GM19328 (cell line): ENCODE measurements at regions not wholly inside any gene's neighbourhood (a gene's known extent, or its start where the extent isn't known, plus 50 kb on each side); places are given as distances from the start of the nearest gene placed in this dataset.

Experiments
- ATAC-seq: cut with Tn5 transposase; IDR thresholded peaks from one replicate; pipeline ENCODE4 v1.9.1; 2021; ENCODE audit warnings: mild to moderate bottlenecking, moderate library complexity; ENCODE audit not compliant: unreplicated experiment

- ATAC-seq, result no peak
Measured at GRCh38 chr15:62809968-62810260, 232.6 kb upstream of the TPM1 start.

DNA sequence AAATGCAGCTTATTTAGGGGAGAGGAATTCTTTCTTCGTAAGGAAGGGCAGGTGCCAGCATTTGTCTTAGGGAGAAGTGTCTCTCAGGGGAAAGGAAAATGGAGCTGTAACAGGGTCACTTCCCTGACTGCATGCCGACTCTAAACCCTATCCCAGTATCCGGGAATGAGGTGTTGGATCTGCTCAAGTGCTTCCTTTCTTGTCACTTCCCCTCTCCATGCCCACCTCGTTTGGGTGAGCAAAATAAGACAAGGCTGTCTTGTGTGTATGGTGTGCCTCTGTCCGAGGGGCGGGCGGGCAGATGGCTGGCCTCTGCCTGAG lies 230.1 kb upstream of the TPM1 start:
- no peak for ATAC-seq

GRCh38 chr15:62816342-62817069 lies 226.0 kb upstream of the TPM1 start:
- no peak for ATAC-seq

DNA sequence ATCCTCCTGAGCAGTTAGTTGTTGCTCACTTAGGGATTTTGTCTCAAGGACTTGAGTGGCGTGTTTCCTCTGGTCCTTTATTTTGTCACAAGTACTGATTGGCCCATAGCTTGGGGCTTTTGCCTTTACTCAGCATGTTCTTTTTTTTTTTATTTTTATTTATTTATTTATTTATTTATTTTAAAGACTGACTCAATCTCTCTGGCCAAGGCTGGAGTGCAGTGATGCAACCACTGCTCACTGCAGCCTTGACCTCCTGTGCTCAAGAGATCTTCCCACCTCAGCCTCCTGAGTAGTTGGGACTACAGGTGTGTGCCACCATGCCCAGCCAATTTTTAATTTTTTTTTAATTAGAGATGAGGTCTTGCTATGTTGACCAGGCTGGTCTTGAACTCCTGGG lies 223.9 kb upstream of the TPM1 start:
- no peak for ATAC-seq

GRCh38 chr15:62821384-62822131 lies 221.0 kb upstream of the TPM1 start:
- no peak for ATAC-seq

GRCh38 chr15:62822228-62822627 lies 220.3 kb upstream of the TPM1 start:
- ATAC-seq, result no peak

DNA sequence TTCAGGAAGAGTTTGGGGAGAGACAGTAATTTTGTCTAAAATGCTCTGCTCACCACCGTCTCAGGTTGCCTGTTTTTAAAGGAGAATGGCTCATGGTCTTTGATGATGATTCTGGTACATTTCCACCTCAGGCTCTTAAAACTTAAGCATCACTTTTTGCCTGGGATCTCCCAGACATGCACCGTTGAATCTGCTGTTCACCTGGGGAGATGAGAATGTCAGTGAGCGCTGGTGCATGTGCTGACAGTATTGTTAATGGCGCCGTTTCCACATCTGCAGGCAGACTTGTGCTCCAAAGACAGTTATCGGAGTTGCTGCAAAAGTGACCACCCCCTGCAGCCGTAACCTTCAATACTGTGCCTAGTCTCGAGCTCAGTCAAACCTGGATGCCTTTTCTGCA lies 219.0 kb upstream of the TPM1 start:
- ATAC-seq, result no peak

DNA sequence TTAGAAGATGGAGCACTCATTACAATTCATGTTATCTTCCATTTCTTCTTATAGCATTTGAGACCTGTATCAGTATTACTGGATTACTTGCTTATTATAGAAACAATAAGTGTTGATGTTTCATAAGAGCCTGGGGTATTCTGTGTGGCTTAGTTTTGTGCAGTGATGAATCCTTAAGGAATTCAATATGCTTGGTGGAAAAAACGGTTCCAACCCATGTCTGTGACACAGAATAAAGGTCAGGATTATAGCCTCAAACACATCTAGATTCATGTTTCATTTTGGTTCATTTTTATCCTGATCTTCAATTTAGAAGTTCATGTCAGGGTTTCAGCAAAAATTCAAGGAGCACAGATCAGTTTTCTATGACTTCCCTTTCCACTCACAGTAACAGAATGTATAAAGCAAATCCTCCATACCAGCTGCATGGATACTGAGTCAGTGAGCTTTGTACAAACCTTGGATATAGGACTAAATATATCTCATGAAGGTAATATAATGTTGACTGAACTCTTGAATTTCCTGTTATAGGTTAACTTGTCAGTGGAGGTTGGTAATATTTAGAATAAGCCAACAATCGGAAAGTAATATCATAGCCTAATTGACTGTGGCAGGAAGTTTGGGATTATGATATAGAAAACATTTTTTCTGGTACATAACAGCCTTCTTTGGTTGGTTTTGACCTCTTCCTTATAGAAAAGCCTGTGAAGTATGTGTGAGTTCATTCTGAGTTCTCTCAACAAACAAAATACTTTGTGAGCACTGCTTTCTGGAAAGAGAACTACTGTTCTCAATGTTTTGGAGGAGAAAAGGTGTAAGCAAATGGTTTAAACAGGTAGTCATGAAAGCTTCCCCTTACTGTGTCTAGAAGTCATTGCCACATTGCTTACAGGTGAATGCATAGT lies 218.2 kb upstream of the TPM1 start:
- ATAC-seq, result no peak

DNA sequence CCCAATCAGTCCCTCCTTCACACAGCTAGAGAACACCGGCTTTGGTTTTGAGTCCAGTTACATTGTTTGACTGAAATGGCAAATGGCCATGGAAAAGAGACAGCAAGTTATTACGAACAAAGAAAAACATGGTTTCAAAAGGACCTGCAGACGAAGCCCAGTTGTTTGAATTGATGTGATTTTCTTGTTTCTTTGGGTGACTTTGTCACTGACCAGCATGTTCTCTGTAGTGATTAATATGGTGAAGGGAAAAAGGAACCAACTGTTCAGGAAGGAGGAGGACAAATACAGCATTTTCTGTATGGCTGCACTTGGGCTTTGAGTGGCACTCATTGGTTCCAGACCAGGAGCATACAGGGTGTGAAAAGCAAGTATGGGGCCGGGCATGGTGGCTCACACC lies 217.4 kb upstream of the TPM1 start:
- no peak for ATAC-seq

DNA sequence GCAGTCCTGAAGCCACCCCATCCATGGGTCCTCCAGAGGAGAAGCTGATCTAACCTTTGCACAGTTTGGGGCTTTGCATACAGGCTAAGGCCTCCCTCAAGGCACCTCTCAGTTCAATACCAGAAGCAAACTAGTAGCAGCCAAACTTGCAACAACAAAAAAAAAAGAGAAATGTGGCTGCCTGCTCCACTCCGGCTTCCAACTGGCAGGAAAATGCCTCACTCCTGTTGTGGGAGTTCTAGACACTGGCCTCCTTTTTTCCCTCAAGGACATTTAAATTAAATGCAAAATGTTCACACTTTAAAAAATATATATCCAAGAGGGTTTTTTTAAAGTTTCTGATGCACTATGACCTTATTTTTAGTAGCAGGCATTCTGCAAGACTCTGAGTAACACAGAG lies 216.0 kb upstream of the TPM1 start:
- no peak for ATAC-seq

GRCh38 chr15:62828364-62828763 lies 214.2 kb upstream of the TPM1 start:
- ATAC-seq, result no peak

DNA sequence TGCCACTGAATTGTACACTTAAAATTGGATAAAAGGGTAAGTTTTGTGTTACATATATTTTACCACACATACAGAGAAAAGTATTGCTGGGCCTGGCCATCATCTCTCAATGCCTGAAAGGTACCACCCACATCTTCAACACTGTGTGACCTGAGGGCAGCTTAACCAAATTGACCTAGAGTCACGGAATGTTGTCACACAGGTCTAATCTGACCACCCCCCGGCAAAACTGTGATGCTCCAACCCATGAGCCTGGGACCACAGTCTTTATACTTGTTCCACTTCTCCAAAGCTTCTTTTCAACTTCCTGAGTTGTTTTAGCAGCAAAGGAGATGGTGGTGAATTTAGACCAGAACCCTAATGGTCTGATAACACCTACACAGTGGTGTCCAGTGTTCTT lies 210.3 kb upstream of the TPM1 start:
- no peak for ATAC-seq

- ATAC-seq, result no peak
Measured at GRCh38 chr15:62833646-62834045, 208.9 kb upstream of the TPM1 start.

GRCh38 chr15:62834686-62835329 lies 207.7 kb upstream of the TPM1 start:
- no peak for ATAC-seq

- no peak for ATAC-seq
Measured at GRCh38 chr15:62835351-62835750, 207.2 kb upstream of the TPM1 start.

GRCh38 chr15:62835762-62836161 lies 206.8 kb upstream of the TPM1 start:
- ATAC-seq, result no peak

DNA sequence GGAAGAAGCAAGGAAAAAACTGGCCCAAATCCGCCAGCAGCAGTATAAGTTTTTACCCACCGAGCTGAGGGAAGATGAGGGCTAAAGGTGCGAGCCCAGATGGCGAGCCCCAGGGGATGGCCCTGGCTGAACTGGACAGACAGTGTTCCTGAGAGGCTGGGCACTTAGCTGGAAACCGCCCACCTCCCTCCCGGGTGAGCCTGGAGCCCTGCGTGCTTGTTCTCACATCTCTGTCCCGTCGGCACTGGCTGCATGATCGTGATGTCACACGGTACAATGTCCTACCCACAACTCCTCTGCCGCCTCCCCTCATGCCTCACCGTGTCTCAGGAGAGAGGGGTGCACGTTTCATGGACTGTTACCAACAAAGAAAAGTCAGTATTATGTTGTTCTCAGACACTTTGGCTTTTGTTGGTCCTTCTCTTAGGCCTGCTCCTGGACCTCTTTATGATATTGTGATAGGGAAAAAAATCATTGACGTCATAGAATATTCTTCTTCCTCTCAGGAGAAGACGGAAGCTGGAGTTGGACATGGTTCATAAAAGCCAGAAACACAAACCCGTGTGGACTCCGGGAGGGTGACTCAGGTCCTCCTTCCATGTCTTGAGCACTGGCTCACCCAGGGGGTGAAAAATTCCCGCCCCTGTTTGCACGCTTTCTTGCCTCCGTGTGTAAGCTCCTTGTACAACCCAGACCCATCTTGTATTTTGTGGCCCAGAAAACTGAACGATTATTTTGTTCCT lies 201.8 kb upstream of the TPM1 start:
- ATAC-seq, result no peak

- ATAC-seq, result no peak
Measured at GRCh38 chr15:62841269-62841628, 201.3 kb upstream of the TPM1 start.

DNA sequence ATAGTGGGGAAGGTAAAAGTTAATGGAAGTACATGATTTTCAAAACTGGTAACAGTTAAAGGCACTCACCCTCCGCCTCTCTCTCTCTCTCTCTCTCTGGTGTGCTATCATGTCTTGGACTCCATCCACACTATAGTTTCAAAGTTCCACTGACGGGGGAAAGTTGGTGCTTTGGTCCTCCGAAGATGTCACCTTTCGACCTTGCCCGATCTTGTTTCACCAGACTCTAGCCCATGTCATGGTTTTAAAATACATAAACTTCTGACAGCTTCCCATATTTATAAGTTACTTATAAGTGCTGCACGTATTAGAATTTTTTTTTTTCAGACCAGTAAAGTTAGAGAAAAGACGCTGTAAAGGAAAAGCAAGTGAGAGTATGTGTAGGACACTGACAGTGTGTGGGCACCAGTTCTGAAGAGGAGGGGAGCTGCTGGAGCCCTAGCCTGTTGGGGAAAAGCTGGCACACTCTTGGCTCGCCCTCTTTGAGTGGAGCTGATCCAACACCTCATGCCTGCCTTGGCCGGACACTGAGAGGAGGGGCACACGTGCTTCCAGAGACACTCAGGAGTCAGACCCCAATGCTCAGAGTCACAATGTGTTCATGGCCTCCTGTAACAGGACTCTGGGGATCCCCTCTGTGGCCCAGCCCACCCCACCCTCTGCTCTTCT lies 200.5 kb upstream of the TPM1 start:
- no peak for ATAC-seq

- ATAC-seq, result no peak
Measured at GRCh38 chr15:62843311-62843710, 199.2 kb upstream of the TPM1 start.
